GM04503 (cell line): ENCODE measurements at regions not wholly inside any gene's neighbourhood (a gene's known extent, or its start where the extent isn't known, plus 50 kb on each side); places are given as distances from the start of the nearest gene placed in this dataset.

Experiments
- DNase-seq: peaks from one replicate; pipeline ENCODE4 v3.0.0-alpha.2; 2012; ENCODE audit warnings: low read depth

DNA sequence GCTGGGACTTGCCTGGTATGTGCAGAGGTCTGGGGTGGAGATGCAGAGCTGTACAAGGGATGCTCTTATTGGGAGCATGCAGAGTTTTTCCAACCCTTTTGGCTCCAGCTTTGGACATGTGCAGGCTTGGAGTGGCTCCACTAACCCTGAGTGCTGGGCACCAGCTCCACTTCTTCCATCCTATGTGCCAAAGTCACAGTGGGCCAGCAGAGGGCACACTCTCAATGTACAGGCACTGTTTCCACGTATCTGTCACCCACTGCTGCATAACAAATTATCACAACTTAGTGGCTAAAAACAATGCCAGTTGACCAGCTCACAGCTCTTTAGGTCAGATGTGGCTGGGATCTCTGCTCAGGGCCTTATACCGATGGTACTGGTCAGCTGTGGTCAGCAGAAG is 631.8 kb downstream of the AJAP1 start:
- no peak for DNase-seq

DNA sequence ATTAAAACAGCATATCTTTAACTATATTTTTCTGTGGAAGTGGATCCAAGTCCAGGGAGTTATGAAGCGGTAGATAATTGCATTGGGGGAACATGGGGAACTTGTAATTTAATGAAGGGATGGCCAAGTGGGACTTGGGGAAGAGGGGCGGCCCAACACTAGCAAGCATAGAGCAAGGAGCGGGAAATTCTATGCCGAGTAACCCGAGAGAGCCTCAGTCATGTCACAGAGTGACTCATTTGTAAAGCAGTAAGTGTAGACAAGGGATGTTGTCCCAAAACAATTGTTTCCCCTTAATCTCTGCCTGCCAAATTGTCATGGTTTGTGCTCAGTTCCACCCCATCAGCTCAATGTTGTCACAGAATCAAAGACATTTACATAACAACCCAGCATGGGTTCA is 620.1 kb downstream of the AJAP1 start:
- no peak for DNase-seq

DNA sequence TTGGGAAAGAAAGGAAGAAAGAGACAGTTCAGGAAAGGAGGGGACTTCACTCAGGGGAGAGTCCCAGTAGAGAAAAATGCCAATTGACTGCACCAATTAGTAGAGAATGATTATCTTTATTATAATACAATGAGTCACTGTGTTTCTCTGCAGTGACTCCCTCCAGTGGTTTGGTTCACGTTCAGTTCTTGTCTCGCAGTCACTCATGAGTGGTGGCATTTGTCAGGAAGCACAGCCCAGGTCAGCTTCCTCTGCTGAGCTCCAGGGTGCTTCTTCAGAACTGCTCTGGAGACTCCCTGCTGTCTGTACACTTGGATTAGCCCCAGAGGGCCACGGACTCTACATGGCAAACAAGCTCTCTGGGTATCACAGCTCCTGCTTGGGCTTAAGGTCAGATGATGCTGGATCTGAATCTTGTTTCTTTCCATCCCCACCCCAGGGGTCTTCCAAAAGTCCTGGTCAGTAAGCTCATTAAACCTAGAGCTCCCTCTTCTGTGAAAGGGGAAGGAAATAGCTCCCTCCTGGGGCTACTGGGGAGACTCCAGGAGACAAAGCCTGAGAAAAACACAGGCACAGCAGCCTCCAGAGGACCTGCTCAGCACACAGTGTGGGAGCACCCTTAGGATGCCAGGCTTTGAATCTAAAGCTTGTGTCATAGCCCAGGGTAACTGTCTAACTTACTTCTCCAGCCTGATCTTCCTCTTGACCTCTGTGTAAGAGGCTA is 619.0 kb downstream of the AJAP1 start:
- no peak for DNase-seq

DNA sequence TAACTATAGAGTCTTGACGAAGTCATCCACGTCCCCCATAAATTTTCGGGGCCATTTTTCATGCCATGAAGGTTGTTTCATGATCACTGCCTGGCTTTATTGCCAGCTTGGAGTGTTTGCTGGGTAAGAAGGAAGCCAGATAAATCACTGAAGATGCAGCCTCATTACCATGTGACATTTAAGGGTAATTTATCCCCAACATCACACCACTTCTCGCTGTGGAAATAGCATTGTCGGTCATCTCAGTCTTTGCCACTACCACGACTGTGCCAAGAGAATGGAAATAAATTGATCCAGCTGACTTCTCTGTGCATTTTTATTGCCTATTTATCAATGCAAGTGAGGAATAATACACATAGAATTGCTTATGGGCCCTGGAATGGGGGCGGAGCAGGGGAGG is 617.9 kb downstream of the AJAP1 start:
- DNase-seq = no peak

DNA sequence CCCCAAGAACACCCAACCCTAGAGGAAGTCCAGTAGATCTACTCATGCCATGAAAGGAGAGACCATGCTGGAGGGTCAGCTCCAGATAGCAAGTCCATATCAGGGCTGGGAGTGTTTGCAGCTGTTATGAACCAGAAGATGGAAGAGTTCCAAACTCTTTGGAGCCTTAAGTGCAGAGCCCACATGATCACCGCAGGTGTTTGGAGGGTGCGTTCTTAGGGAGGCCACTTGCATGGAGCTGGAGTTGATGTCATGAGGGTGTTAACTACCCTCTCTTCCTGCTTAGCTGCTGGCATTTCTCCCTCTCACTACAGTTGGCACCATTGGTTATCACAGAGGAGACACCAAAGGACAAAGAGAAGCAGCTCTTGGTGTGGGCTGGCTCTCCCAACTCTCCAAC is 616.9 kb downstream of the AJAP1 start:
- no peak for DNase-seq

DNA sequence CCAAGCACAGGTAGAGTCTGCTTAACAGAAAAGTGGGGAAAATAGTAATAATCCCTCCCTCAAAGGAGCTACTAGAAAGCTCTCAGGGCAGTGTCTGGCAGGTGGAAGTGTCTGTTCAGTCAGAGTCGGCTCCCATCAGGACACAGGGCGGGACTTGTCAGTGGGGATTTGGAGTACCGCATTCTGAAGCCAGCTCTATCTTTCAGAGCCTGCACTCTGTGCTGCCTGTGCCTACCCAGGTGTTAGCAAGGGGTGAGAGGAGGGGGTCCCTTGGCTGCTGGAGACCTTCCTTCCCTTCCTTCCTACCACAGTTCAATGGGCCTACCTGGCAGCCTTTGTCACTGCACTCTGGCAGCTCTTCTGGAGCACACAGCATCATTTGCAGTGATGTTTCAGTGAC is 615.5 kb downstream of the AJAP1 start:
- no peak for DNase-seq

DNA sequence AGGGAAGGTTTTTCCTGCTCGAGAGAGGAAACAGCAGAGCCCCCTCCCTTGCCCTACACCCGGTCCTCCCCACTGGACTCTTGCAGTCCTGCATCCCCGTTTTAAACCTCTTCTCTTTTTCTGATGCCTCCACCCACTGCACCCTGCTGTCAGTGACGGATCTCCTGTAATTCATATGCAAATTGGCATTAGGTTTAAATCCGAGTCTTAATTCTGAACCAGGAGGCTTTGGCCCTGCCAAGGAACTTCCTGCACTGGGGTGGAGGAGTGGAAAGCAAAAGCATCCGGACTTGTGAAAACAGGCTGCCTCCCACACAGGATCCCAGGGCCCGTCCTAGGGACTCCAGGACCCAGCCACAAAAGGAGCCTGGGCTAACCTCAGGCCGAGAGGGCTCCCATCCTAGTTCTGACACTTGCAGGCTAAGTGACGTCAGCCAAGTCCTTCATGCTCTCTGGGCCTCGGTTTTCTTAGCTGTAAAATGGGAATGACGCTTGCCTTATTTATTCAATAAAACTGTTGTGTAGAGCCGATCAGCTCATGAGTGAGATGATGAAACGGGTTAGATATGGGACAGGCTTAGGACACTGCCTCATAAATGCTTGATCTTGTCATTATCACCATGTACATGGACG is 613.3 kb downstream of the AJAP1 start:
- DNase-seq = no peak

DNA sequence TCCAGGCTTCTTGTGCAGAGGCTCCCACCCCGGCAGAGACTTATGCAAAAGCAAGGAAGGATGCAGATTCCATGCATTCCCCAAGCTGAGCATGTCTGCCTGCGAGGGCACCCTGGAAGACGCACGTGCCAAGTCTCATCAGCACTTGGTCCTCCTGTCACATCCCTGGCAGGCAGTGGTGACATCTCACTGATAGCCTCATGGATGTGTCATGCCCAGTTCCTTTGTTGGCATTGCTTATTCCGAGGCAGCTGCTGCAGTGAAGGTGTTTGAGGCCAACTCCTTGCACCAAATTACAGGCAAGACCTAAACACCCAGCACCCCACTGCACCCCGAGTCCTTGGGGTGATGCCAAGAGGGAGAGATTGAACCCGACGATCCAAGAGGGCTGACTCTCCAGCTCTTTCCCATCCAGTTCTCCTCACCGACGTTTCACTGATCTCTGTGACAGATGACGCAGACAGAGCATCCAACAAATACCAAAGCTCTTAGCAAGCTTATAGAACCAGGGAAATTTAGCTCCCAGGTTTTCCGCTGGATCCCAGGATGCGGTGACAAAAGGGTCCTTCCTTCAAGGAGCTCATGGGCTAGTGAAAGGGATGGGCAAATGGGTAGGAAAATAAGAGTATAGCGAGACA is 611.1 kb downstream of the AJAP1 start:
- no peak for DNase-seq

DNA sequence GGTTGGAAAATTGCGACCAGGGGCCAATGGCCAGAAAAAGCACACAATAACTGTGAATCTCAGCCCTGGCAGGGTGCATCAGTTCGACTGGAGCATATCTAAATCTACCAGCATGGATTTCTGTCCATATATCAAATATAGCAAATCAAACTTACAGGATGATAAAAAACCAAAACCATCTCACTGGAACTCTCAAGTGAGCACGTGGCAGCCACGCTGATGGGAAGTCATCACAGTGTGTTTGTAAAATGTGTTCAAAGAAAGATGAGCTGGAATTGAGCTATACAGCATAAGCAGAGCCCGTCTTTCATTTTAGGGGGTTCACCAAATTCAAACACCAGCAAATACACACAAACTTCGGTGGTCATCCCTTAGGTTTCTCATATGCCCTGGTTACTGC is 610.1 kb downstream of the AJAP1 start:
- DNase-seq = no peak

DNA sequence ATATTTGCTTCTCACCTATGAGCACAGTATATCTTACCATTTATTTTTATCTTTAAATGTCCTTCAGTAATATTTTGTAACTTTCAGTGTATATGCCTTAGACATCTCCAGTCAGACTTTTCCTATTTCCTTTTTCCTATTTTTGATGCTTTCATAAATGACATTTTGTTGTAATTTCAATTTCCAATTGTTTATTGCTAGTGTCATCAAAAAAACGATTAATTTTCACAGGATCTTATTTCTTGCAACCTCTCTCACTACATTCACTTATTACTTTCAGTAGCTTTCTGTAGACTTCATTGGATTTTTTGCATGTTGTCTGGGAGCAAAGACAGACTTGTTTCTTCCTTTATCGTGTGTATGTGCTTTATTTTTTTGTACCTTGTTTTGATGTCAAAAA is 602.4 kb downstream of the AJAP1 start:
- DNase-seq = no peak

DNA sequence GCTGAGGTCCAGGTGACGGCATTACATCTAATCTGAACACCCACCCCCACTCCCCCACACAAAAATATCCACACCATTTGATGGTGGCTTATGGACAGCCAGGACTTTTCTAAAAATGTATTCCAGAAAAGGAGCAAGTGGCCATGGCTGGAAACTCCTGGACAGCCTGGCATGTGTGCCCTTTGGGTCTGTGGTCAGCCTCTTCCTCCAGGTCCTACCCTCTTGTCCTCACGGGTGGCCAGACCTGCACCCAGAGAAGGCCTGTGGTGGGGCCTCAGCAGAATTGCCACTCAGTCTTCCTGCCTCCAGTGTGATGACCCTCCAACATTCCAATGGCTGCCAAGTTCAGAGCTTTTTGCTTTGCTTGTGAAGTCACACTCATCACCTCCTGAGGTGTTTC is 600.6 kb downstream of the AJAP1 start:
- no peak for DNase-seq

DNA sequence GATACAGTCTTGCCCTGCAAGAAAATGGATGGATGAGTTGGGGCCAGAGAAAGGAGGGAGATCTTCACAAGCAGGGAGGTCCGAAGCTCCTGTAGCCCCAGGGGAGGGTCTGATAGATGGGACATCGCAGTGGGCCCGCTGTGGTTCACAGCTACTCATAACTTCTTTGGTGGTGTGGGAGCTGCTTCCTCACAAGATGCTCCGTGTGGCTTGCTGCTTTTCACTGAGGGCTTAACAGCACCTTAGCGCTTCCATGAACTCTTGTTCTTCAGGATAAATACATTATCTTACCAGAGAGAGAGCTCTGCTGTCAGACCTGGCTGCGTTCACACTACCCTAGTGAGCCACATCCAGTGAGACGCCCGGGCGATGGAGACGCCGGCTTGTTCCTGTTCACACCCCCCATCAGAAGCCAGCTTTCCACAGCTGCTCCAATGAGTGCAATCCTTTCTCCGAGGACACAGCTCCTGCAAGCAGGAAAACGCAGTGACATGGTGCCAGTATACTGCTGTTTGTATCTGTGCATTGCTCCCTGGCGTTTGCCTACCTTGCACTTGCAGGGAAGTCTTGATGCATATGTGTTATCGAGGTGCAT is 599.8 kb downstream of the AJAP1 start:
- DNase-seq = no peak

DNA sequence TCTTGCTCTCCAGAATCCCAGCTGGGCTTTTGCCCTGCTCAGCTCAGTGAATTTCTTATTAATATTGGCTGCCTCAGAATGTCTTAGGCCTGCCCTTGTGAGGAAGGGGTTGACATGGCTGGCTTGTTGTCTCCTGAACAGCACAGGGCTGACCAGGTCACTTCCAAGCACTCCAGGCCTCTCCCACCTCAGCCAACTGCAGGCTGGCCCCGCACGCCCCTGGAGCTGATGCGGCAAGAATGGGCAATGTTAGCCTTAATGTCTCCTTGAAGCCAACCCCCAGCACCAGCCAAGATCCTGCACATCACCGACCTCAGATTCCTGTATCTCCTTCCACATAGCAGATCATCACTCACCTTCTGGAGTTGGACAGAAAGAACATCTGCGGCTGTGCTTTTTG is 598.6 kb downstream of the AJAP1 start:
- DNase-seq = no peak

DNA sequence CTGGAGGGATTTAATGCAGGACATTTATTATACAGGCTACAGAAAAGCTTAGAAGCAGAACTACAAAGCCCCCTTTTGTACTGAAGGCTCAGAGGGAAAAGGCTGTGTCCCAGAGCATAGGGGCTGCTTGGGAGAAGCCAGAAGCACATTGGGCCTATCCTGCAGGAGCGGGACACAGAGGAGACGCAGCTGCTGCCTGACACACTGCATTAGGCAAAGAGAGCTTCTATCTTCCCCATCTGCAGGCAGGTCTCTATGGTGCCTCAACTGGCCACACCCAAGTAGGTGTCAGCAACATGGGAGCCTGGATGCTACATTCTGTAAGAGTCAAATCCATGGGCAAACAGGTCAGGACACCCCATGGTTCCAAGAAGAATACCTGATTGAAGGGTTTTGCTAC is 595.9 kb downstream of the AJAP1 start:
- no peak for DNase-seq

DNA sequence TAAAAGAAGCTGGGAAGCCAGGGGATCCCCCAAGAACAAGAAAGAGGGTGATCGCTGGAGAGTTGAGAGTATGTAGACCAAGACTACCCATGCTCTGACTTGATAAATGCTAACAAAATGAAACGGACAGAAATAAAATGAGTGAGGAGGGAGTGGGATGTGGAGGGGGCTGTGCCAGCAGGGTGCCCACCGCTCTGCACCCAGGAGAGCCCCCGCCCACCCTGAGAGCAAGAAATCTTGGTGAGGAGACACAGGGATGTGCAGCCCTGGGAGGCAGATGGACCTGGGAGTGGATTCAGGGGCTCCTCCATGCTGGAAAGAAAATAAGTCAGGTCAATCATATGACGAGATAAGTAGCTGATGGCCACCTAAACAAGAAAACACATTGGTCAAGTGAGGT is 590.9 kb downstream of the AJAP1 start:
- no peak for DNase-seq

DNA sequence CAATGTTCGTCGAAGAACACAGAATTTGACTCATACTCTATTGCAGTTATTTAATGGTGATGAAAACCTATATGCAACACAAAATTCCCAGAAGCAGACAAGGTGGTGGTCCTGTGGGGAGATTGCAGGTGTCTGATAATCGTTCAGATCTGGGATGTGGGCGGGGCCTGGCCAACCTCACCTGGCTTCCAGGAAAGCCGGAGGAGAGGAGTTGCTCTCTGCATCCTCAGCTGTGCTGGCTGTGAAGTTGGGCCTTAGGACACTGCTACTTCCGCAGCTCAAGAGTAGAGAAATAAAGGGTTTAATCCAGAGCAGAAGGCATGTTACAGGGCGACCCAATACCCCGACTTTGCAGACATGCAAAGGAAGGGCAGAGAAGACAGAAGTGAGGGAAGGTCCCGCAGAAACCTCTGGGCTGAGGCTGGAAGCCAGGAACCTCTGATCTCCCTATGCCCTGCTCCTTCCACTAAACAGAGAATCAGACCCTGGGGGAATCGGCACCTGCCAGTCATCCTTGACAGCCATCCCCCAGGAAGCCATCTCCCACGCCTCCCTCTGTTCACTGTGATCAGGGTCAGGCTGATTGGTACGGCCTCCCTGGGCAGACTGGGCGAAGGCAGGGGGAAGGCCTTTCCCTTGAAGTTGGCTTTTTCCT is 590.3 kb downstream of the AJAP1 start:
- DNase-seq = no peak

DNA sequence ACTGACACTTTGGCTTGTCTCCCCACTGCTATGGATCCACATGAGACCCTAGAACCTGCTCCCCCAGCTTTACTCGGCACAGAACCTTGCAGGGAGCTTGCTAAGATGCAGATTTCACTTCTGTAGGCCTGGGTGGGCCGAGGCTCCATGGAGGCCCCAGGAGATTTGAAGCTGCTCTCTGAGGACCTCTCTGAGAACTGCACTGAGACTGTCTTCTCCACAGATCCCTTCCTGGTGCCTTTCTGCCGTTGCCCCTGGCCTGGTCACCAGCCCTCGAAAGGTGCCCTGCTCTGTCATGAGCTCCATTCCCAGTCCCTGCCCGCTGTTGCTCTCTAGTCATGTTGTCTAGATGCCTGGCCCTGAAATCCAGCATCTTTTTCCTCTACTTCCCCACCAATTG is 588.4 kb downstream of the AJAP1 start:
- DNase-seq = no peak

DNA sequence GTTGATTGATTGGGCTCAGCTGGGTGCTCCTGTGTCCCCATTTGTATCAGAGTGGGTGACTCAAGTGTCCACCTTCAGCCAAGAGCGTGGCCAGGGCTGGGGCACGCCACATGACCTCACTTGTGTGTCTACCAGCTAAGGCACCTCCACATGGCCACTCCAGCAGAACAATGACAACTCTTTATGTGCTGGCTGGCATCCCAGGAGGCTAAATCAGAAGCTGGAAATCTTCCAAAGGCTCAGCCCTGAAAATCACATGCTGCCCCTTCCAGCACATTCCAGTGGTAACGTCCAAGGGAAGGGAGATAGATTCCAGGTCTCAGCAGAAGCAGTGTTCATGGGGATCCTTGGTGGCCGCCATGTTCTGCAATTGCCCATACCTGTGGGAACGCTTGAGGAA is 585.5 kb downstream of the AJAP1 start:
- no peak for DNase-seq

DNA sequence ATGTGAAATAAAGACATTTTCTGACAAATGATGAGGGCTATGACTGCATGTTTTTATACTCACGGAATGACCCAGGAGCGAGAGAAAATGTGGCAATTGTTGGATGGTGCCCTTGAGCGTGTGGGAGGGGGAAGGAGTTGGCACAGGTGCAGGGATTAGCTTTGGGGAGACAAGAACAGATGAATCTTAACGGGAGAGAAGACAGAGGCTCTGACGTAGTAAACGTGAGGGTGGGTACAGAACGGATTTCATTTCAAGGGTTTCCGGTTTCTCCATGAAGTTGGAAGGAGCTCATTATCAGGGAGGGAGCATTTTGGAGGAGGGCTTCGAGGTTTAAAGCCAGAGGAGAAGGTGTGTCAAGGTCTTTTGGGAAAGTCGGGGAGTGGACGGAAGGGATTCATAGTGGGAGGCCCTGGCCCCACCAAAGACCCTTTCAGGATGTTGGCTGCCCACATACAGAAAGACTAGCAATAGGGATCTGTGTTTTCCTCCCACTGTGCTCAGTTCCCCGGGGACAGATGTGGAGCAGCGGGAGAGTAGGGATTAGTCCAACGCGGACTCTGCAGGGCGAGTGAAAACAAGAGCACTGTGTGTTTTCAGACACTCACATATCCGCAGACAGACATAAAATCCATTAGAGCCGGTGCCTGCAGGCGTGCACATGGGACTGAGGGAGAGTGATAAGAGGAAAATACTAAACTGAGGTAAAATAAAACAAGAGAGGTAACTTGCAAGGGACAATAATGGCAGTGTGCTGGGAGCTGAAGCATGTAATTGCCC is 584.1 kb downstream of the AJAP1 start:
- no peak for DNase-seq

DNA sequence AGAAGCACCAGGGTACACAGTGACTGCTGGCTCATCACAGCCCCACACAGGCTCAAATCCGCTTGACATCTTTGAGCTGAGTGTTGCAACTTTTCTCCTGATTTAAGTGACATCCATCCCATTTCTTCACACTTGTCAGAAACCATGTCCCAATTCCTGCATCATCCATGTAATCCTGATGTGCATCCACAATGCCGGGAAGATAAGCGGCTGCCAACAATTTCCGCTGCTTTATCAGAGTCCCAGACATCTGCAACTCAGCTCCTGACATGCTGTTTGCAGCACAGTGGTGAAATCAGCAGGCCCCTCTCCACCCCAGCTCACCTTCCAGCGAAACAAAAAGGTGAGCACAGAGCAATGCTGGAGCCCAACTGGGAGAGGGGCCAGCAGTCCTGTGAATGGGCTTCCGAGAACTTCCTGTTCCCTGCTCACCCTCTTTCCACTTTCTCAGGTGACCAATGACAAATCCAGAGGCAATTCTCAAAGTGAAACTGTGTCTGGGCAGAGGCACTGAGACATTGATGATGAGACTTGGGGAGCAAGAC is 581.0 kb downstream of the AJAP1 start:
- DNase-seq = no peak

DNA sequence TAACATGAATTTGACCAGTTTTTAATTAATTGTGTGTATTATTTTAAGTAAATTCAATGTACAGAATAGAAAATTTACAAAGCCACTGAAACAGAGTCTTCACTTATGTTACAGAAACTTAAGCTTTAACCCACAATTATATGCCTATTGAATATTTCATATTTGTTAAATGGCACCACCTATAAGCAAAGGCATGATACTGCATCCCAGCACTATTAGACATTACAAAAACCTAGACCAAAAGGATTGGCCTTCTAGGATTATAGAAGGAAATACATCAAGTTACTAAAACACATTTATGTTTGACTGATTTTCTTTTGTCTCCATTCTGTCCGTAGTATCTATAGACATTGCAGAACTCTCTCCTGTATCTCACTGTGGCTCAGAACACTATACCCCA is 578.1 kb downstream of the AJAP1 start:
- DNase-seq = no peak
